Fibroblast of villous mesenchyme (primary cell): ENCODE measurements at regions not wholly inside any gene's neighbourhood (a gene's known extent, or its start where the extent isn't known, plus 50 kb on each side); places are given as distances from the start of the nearest gene placed in this dataset.
"Not testable (repeated sequence)": the region's sequence is repeated elsewhere in the genome, so short reads cannot be mapped to it uniquely, and the experiment has no call there.

ENCODE experiments used
- DNase-seq: peaks from one replicate; pipeline ENCODE4 v3.0.0-alpha.2; 2010; ENCODE audit warnings: low read depth
- H3K4me3 ChIP-seq: 2 replicates; pipeline ENCODE4 v1.5.1; 2011; ENCODE audit warnings: low read depth, mild to moderate bottlenecking, low read length
- TF ChIP-seq, protein P1 (sequence below): IDR thresholded peaks from 2 replicates; pipeline ENCODE4 v1.5.1; 2012; ENCODE audit warnings: low read depth, mild to moderate bottlenecking, low read length; ENCODE audit not compliant: insufficient read depth

- H3K4me3 ChIP-seq: no peak overlapping the region
- DNase-seq: no peak
- TF ChIP-seq, protein P1, sequence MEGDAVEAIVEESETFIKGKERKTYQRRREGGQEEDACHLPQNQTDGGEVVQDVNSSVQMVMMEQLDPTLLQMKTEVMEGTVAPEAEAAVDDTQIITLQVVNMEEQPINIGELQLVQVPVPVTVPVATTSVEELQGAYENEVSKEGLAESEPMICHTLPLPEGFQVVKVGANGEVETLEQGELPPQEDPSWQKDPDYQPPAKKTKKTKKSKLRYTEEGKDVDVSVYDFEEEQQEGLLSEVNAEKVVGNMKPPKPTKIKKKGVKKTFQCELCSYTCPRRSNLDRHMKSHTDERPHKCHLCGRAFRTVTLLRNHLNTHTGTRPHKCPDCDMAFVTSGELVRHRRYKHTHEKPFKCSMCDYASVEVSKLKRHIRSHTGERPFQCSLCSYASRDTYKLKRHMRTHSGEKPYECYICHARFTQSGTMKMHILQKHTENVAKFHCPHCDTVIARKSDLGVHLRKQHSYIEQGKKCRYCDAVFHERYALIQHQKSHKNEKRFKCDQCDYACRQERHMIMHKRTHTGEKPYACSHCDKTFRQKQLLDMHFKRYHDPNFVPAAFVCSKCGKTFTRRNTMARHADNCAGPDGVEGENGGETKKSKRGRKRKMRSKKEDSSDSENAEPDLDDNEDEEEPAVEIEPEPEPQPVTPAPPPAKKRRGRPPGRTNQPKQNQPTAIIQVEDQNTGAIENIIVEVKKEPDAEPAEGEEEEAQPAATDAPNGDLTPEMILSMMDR: no peak
Measured at GRCh38 chr14:28375295-28375694, 391.3 kb upstream of the FOXG1 start.

GRCh38 chr14:28381656-28382055 lies 384.9 kb upstream of the FOXG1 start:
- no peak for DNase-seq
- no peak overlapping the region for H3K4me3 ChIP-seq
- TF ChIP-seq, protein P1: no peak

GRCh38 chr14:28382444-28383190 lies 384.0 kb upstream of the FOXG1 start:
- peak; percentile 12 for DNase-seq
- TF ChIP-seq, protein P1: no peak
- H3K4me3 ChIP-seq: no peak overlapping the region

GRCh38 chr14:28398506-28398905 lies 368.1 kb upstream of the FOXG1 start:
- DNase-seq: no peak
- TF ChIP-seq, protein P1: no peak
- no peak overlapping the region for H3K4me3 ChIP-seq

DNA sequence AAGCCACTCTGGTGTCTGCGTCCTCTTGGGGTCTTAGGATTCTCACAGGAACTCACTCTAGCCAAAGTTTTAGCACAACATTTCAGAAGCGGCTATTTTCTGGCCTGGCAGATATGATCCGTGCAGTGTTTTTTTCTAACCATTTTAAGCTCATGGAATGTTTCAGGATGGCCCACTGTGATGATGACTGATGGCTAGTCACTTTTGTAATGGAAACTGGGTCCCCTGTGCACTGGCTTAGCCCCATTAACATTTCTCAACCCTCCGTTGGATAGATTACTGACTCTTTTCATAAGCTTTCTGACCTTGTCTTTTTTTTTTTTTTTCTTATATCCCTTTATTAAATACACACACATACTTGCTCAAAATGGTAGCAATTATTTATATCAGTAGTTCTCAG lies 364.9 kb upstream of the FOXG1 start:
- H3K4me3 ChIP-seq, DNase-seq: not testable (repeated sequence)

GRCh38 chr14:28406196-28406595 lies 360.4 kb upstream of the FOXG1 start:
- DNase-seq: no peak

DNA sequence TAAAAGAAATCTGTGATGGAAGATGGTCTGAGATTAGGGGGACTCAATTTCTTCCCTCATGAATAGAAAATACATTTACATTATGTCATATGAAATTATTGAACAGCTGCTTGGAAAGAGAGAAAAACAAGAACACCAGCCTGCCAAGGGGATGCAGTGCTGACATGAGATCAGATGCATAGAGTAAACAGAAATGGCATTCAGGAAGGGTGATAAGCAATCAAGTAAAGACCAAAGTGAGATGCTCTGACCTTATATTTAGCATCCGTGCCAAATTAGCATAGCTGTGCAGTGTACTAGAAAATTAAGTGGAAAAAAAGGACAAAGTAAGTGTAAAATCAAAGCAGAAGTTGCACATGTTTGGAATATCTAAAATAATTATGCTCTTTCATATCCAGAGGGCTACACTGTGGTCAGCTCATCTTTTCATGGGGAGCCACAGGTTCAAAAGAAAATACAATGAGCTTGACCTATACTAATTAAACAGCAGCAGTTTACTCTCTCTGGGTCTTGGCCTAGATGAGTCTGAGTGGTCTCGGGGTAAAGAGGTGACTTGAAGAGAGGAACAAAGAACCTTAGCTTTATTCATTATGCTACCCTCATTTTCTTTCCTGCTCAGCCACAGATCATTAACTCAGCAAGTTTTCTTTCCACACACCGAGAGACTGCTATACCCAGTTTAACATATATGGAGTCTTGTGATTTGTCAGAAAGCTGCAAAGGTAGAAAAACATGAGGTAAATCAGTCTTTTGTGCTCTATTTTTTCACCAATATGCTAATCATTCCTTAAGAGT lies 359.4 kb upstream of the FOXG1 start:
- no peak for DNase-seq
- TF ChIP-seq, protein P1: no peak
- no peak overlapping the region for H3K4me3 ChIP-seq

More at GRCh38 chr14:28406196-28406595, 360.4 kb upstream of the FOXG1 start:
- TF ChIP-seq, protein P1: no peak
- no peak overlapping the region for H3K4me3 ChIP-seq
